ENCODE measurements at regions not wholly inside any gene's neighbourhood (a gene's known extent, or its start where the extent isn't known, plus 50 kb on each side); places are given as distances from the start of the nearest gene placed in this dataset.

DNA sequence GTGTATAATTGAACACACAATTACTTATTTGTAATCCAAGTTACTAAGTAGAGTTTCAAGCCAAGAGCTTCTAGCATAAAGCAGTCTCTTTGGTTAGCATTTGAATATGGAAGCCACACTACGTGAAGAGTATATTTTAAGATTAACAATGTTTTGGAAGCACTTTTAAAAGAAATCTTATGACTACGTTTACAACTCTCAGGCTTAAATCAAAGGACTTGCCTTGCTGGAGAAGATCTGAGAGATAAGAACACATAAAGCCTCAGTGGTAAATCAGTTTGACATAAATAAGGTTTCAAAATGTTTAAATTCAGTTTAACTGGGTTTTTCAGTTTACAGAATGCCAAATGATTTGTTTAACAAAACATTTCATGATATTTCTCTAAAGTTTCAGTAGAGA is 161.9 kb upstream of the PDE3A start:
- CTCF ChIA-PET (ENCODE audit: unreplicated experiment) = no interaction called here
- no peak for DNase-seq (ENCODE audit: low spot score)
- Histone ChIP-seq H3K79me2 (ENCODE audit: insufficient read depth, low read depth, low read length) (no peaks in the 10 kb centered on the region), H4K20me1 (ENCODE audit: insufficient read depth, low read length) (no peaks in the 10 kb centered on the region), H3K4me2 (ENCODE audit: low read length) (no peak overlapping the region), H3K27ac (ENCODE audit: low read depth, low read length, poor library complexity, severe bottlenecking) (no peak overlapping the region), H3K4me1 (ENCODE audit: insufficient read depth, low read length, poor library complexity, severe bottlenecking) (no peaks in the 10 kb centered on the region), H3K9me2 (ENCODE audit: insufficient read depth, low read length) (no peaks in the 10 kb centered on the region), H3K4me3 (ENCODE audit: low read depth, low read length, poor library complexity, severe bottlenecking) (no peak overlapping the region), H3K9me3 (ENCODE audit: low read length) (no peaks in the 10 kb centered on the region), H3K36me3 (ENCODE audit: insufficient read depth, low read length) (no peaks in the 10 kb centered on the region), H2AFZ (ENCODE audit: low read length) (no peak overlapping the region)
- POLR2A ChIA-PET = no interaction called here
- intact Hi-C loops (cut with micrococcal nuclease; ENCODE audit: unreplicated experiment) = no loop called here
- TF ChIP-seq EZH2phosphoT487 (IDR thresholded peaks at IDR 0.05; ENCODE audit: borderline replicate concordance, low read depth, low read length) = no peak
- TF ChIP-seq CTCF (conservative IDR thresholded peaks at IDR 0.05; ENCODE audit: low read length) = no peak
- no TSS peak for BruUV-seq (replicated peaks)

GRCh38 chr12:20210621-20211215 is 157.6 kb upstream of the PDE3A start:
- Histone ChIP-seq H3K9me3 (ENCODE audit: low read length) (no peaks in the 10 kb centered on the region), H4K20me1 (ENCODE audit: insufficient read depth, low read length) (no peaks in the 10 kb centered on the region), H2AFZ (ENCODE audit: low read length) (no peak overlapping the region), H3K79me2 (ENCODE audit: insufficient read depth, low read depth, low read length) (no peaks in the 10 kb centered on the region), H3K36me3 (ENCODE audit: insufficient read depth, low read length) (no peaks in the 10 kb centered on the region), H3K9me2 (ENCODE audit: insufficient read depth, low read length) (no peaks in the 10 kb centered on the region), H3K27ac (ENCODE audit: low read depth, low read length, poor library complexity, severe bottlenecking) (no peak overlapping the region), H3K4me3 (ENCODE audit: low read depth, low read length, poor library complexity, severe bottlenecking) (no peak overlapping the region), H3K4me2 (ENCODE audit: low read length) (no peak overlapping the region), H3K4me1 (ENCODE audit: insufficient read depth, low read length, poor library complexity, severe bottlenecking) (no peaks in the 10 kb centered on the region)
- TF ChIP-seq EZH2phosphoT487 (IDR thresholded peaks at IDR 0.05; ENCODE audit: borderline replicate concordance, low read depth, low read length) = no peak
- no peak for TF ChIP-seq CTCF (conservative IDR thresholded peaks at IDR 0.05; ENCODE audit: low read length)
- BruUV-seq (replicated peaks) = no TSS peak
- no peak for DNase-seq (ENCODE audit: low spot score)
- CTCF ChIA-PET (ENCODE audit: unreplicated experiment) = no interaction called here
- intact Hi-C loops (cut with micrococcal nuclease; ENCODE audit: unreplicated experiment) = loop anchor here (5.0 kb wide), 1 partner anchor 78 kb away; no protein-coding TSS in a partner anchor
- POLR2A ChIA-PET = interaction anchor here (0.6 to 1.8 kb wide), 5 partner anchors 10 to 260 kb away, joined by 3 to 6 read pairs (median 4); no protein-coding TSS in a partner anchor

- intact Hi-C loops (cut with micrococcal nuclease; ENCODE audit: unreplicated experiment) = loop anchor here (5.0 kb wide), 1 partner anchor 79 kb away; no protein-coding TSS in a partner anchor
- no TSS peak for BruUV-seq (replicated peaks)
- no peaks in the 10 kb centered on the region for H3K9me3 ChIP-seq (ENCODE audit: low read length)
- no peaks in the 10 kb centered on the region for H3K4me1 ChIP-seq (ENCODE audit: insufficient read depth, low read length, poor library complexity, severe bottlenecking)
- no peak for DNase-seq (ENCODE audit: low spot score)
- no peak overlapping the region for H3K4me3 ChIP-seq (ENCODE audit: low read depth, low read length, poor library complexity, severe bottlenecking)
- ChIA-PET CTCF (ENCODE audit: unreplicated experiment) (no interaction called here), POLR2A (interaction anchor here (0.7 to 1.8 kb wide), 10 partner anchors 10 to 109 kb away, joined by 3 to 6 read pairs (median 3); no protein-coding TSS in a partner anchor)
- H2AFZ ChIP-seq (ENCODE audit: low read length) = no peak overlapping the region
- H4K20me1 ChIP-seq (ENCODE audit: insufficient read depth, low read length) = no peaks in the 10 kb centered on the region
- no peaks in the 10 kb centered on the region for H3K9me2 ChIP-seq (ENCODE audit: insufficient read depth, low read length)
- H3K27ac ChIP-seq (ENCODE audit: low read depth, low read length, poor library complexity, severe bottlenecking) = no peak overlapping the region
- H3K79me2 ChIP-seq (ENCODE audit: insufficient read depth, low read depth, low read length) = no peaks in the 10 kb centered on the region
- TF ChIP-seq CTCF (conservative IDR thresholded peaks at IDR 0.05; ENCODE audit: low read length) = no peak
- no peak for TF ChIP-seq EZH2phosphoT487 (IDR thresholded peaks at IDR 0.05; ENCODE audit: borderline replicate concordance, low read depth, low read length)
- no peaks in the 10 kb centered on the region for H3K36me3 ChIP-seq (ENCODE audit: insufficient read depth, low read length)
- no peak overlapping the region for H3K4me2 ChIP-seq (ENCODE audit: low read length)
Observed at GRCh38 chr12:20211541-20211940, 156.8 kb upstream of the PDE3A start.
